NCI-H1105 treated with DMSO at 0.1 percent for 48 hours (cell line): ENCODE measurements at regions not wholly inside any gene's neighbourhood (a gene's known extent, or its start where the extent isn't known, plus 50 kb on each side); places are given as distances from the start of the nearest gene placed in this dataset.

Experiments used
- DNase-seq: peaks from one replicate; lab custom pipeline; 2025; lab: John Stamatoyannopoulos, UW

GRCh38 chr6:126091466-126091865, 105.1 kb downstream of the TRMT11 start:
- DNase-seq, result no peak

DNA sequence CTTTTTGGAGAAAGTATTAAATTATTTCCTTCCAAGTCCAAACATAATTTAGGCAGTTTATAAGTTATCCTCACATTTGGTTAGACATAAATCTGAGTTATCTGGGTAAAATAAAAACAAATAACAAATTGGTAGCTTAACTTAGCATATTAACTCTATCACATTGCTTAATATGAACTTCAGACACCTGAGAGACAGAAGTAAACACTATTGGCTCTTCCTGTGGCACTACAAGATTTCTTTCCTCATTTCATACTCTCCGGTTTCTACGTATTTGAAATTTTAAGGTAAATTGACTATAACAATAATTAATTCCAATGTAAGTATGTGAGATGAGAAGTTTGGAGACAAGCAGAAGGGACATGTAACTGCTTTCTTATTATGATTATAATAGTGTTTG, 106.8 kb downstream of the TRMT11 start:
- no peak for DNase-seq

- no peak for DNase-seq
Measured at GRCh38 chr6:126094411-126094810, 108.1 kb downstream of the TRMT11 start.

DNA sequence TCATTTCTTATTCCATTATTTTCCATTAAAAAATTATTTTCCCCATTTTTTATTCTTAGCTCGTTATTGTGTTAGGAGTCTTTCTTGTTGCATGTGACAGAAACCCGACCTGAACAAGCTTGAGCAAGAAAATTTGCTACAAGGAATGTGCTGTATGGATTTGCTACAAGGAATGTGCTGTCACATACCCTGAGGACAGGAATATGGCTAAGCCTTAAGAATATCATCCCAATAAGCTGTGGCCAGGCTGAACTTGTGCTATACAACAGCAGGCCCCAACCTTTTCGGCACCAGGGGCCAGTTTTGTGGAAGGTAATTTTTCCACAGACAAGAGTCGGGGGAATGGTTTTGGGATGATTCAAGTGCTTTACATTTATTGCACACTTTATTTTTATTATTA, 114.0 kb downstream of the TRMT11 start:
- DNase-seq, result no peak

DNA sequence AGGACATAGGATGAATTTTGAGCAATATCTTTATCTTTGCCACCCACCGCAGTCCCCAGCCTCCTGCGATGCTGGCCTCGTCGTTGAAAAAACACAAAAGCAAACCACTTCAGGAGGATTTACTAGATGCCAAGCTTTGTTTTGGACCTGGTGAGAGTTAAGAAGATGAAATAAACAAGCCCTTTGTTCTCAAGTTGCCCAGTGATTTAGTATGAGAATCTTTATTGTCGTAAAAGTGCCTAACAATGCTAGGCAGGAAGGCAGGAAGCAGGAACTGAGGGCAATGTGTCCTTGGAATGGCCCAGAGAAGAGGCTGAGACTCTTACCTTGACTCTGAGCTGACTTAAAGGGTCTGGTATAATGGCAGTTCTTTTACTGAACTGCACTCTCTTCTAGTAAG, 116.0 kb downstream of the TRMT11 start:
- DNase-seq, result no peak

DNA sequence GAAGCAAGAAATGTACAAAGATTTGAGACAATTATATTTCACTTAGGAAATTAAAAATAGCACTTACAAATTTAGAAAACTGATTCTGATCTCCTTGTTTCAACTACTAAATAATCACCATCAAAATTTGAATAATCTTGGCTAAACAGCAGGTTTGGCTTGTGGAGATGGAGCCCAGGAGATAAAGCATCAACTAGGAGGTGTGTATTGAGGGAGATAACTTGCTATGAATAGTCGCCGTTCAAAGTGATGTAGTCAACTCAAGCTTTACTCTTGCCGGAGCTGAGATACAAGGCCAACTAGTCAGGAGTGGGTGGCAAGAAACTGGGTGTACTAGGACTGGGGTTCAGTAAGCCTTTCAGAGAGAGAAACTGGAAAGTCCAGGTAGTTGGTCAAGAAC, 117.7 kb downstream of the TRMT11 start:
- no peak for DNase-seq

GRCh38 chr6:126107475-126108166, 121.3 kb downstream of the TRMT11 start:
- DNase-seq, result no peak

- no peak for DNase-seq
Measured at GRCh38 chr6:126110512-126111270, 124.4 kb downstream of the TRMT11 start.

DNA sequence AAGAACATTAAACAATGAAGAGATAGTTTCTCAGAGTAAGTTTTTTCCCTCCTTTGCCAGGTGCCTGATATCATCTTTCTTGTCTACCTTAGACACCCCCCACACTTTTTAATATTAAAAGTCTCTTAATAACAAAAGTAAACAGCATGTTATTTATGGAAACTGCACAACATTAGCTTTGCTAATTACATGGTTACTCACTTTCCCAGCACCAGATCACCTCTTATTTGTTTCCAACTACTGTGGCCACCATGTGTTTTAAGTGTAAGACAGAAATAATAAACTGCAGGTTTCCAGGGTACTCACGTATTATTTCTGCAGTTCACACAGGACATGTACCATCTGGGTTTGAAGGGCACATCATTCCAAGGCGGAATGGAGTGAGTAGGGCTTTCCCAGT, 125.0 kb downstream of the TRMT11 start:
- DNase-seq, result no peak

DNA sequence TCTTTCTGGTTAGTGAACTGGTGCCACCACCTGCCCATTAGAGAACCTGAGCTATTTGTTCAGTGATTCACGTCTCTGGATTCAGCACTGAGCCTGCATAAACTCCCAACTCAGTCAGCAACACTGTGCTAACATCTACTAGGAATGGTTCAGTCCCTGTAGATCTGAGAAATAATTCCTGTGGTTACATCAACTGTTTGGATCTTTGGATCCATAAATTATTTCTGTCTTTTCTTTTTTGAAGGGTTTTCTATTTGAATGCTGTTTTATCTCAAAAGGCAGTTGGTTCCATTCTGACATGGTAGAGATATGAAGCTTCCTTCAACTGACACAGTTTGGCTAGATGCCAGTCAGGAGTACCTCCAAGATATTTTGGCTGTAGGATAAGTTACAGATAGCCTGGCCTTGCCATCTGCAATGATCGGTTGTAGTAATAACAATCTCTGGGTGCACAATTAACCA, 125.9 kb downstream of the TRMT11 start:
- no peak for DNase-seq

GRCh38 chr6:126113261-126113660, 126.9 kb downstream of the TRMT11 start:
- no peak for DNase-seq

DNA sequence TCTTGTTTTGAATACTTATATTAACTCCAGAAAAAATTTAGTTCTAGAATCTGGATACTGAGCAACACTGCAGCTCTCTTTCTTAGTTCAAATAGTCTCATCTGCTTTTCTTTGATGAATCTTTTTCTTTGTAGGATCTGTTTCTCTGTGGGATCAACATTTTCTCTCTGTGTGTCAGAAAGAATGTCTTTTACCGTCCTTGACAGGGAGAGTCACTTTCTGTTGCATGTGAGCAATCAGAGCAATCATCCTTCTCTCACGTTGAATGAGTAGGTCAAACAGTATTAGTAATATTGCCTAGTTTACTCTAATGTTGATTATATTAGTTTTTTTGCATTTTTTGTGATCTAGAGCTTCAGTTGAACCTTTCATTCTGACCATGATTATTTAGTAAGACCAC, 130.9 kb downstream of the TRMT11 start:
- no peak for DNase-seq

DNA sequence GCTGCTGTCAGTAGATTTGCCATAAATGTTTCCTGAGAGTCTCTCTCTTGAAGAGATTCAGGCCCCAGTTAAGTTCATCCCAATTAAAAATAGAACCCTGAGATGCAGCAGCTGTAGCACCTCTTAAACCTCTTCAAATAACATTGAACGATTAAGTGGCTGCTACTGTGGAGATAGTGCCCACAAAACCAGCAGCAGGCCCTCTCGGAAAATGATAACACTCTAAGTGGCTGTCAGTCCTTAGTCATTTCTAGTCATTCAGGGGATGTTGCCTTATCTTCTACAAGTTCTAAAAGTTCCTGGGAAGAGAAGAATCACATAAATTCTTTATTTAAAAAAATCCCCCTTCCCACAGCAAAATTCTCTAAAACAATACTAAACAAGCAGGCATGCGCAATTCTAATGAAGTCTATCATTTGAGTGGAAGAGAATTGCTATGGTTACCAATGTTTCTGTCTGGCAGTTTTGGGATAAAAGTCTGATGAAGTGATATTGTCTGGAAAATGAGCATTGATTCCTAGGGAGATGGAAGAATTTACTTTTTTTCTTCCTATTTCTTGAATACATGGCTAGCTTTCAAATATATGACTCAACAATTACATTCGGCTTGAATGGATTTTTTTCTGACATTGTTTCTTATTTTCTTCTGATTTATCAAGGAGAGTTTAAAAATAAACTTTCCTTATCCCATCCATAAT, 131.9 kb downstream of the TRMT11 start:
- DNase-seq, result no peak

DNA sequence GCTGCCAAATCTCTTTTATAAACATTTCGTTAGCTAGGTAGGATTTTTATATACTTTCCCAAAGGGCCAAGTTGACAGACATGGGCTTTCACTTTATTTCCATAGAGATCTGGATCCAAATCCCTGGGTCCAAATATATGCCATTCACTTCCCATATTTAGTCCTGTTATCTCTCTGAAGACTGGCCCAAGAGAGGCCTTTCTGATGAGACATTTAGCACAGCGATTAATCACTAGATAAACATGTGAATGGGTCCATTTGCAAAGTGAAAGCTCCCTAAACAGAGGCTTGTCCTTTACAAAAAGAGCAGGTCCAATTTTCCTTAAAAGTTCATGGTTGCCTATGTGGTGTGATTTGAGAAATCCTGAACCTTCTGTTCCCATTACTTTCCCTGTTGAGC, 132.6 kb downstream of the TRMT11 start:
- DNase-seq, result no peak

GRCh38 chr6:126123226-126123625, 136.9 kb downstream of the TRMT11 start:
- no peak for DNase-seq

- no peak for DNase-seq
Measured at GRCh38 chr6:126127659-126128058, 141.3 kb downstream of the TRMT11 start.

DNA sequence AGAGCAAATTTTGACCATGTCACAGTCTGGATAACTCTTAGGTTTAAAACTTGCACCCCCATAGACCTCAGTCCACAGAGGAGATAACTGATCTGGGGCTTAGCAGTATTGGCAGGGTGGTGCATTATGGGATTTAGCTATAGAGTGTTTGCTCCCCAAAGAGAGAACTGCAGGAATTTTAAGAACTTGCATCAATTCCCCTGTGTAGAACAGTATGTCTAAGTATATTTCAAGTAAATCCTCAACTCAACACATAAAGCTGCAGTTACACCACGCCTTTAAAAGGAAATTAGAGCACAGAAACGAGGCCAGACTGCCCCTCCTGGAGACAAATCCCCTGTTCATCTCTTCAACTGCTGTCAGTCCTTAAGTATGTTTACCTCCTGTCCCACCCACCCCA, 144.9 kb downstream of the TRMT11 start:
- DNase-seq, result no peak

- DNase-seq, result no peak
Measured at GRCh38 chr6:126133984-126134383, 147.6 kb downstream of the TRMT11 start.

GRCh38 chr6:126134491-126134890, 148.2 kb downstream of the TRMT11 start:
- DNase-seq, result no peak

GRCh38 chr6:126140015-126140414, 153.7 kb downstream of the TRMT11 start:
- DNase-seq, result no peak

- peak; percentile 95 for DNase-seq
Measured at GRCh38 chr6:126143761-126144251, 157.5 kb downstream of the TRMT11 start.

DNA sequence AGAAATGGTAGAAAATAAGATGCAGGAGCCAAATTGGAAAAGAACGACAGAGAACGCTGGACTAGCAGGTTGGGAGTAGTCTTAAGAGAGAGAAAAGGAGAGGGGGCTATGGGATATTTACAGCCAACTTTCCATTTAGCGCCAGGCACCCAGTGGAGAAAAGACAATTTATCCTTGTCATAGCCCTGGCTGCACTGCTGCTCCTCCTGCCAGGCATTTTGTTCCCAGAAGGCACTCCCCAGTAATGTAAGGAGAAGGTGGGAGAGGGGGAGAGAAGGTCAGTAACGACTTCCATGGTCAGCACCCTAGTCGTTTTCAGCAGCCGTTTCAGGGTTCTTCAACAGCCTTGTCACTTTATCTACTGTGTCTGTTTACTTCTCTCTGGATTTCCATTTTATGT, 159.0 kb downstream of the TRMT11 start:
- no peak for DNase-seq

DNA sequence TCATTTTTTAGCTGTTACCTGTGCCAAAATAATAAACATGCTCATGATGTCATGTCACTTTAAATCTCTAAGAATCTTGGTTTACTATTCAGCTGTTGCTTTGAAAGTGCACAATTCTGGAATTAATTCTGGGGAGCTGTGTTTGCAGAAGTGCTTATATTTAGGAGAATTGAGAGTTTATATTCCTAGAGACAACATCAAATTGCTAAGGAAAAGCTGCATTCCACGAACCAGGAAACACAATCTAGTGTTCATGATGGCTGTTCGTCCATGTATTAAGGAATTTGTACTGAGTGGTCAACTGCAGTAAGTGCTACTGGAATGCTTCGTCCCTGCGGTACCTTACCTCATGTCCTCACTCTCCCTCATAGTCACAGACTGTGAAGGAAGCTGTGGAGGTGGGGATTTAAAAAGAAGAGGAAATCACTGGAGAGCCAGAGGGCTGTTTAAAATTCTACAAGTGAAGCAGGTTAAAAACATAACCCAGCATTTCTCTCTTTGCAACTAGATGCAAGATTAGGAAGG, 161.0 kb downstream of the TRMT11 start:
- no peak for DNase-seq
